DOHH2 (cell line): ENCODE measurements at regions not wholly inside any gene's neighbourhood (a gene's known extent, or its start where the extent isn't known, plus 50 kb on each side); places are given as distances from the start of the nearest gene placed in this dataset.

Experiments
- EZH2phosphoT487 ChIP-seq: fragments of 200-600 bp; sonication (generic); IDR thresholded peaks from 2 replicates; pipeline ENCODE4 v1.6.1; 2017; ENCODE audit warnings: borderline replicate concordance, mild to moderate bottlenecking, antibody characterized with exemption, low read length, moderate library complexity, mixed read lengths
- TF ChIP-seq, protein P1 (sequence below): fragments of 200-600 bp; sonication (generic); IDR thresholded peaks from one replicate; pipeline ENCODE4 v1.5.1; 2014; ENCODE audit warnings: antibody characterized with exemption, mild to moderate bottlenecking, low read depth, low read length; ENCODE audit not compliant: poor library complexity, severe bottlenecking

DNA sequence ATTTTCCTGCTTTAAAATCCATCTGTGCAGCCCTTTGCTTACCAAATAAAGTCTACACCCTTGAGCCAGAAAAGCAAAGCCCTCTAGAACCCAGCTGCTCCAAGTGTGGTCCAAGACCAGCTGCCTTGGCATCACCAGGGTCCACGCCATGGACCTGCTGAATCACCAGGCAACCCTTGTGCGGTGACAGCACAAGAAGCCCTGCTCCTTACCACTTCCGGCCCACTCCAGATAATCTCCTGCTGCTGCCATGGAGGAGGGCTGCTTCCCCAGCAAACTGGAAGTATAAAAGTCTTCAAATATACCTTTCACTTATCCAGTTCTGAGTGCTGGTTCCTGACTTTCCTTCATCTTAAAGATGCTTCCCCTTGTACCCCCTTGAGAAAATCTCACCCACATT lies 106.0 kb upstream of the PKDCC start:
- TF ChIP-seq, protein P1, sequence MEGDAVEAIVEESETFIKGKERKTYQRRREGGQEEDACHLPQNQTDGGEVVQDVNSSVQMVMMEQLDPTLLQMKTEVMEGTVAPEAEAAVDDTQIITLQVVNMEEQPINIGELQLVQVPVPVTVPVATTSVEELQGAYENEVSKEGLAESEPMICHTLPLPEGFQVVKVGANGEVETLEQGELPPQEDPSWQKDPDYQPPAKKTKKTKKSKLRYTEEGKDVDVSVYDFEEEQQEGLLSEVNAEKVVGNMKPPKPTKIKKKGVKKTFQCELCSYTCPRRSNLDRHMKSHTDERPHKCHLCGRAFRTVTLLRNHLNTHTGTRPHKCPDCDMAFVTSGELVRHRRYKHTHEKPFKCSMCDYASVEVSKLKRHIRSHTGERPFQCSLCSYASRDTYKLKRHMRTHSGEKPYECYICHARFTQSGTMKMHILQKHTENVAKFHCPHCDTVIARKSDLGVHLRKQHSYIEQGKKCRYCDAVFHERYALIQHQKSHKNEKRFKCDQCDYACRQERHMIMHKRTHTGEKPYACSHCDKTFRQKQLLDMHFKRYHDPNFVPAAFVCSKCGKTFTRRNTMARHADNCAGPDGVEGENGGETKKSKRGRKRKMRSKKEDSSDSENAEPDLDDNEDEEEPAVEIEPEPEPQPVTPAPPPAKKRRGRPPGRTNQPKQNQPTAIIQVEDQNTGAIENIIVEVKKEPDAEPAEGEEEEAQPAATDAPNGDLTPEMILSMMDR, result no peak
- no peak for TF ChIP-seq EZH2phosphoT487
